NCI-H128 (cell line): ENCODE measurements at regions not wholly inside any gene's neighbourhood (a gene's known extent, or its start where the extent isn't known, plus 50 kb on each side); places are given as distances from the start of the nearest gene placed in this dataset.
"Not testable (repeated sequence)": the region's sequence is repeated elsewhere in the genome, so short reads cannot be mapped to it uniquely, and the experiment has no call there.

Experiments used
- DNase-seq: peaks from one replicate; lab custom pipeline; 2025; ENCODE audit not compliant: unreplicated experiment; lab: John Stamatoyannopoulos, UW

- DNase-seq, result no peak
Measured at GRCh38 chr2:173545364-173545763, 190.7 kb downstream of the CDCA7 start.

- DNase-seq, result no peak
Measured at GRCh38 chr2:173547499-173547898, 192.8 kb downstream of the CDCA7 start.

GRCh38 chr2:173550143-173550542 is 195.5 kb downstream of the CDCA7 start:
- DNase-seq, result no peak

- no peak for DNase-seq
Measured at GRCh38 chr2:173552531-173552930, 197.9 kb downstream of the CDCA7 start.

GRCh38 chr2:173553593-173553992 is 198.9 kb downstream of the CDCA7 start:
- no peak for DNase-seq

- peak; percentile 25 for DNase-seq
Measured at GRCh38 chr2:173555833-173556232, 201.2 kb downstream of the CDCA7 start.

- DNase-seq, result no peak
Measured at GRCh38 chr2:173556816-173557215, 202.1 kb downstream of the CDCA7 start.

GRCh38 chr2:173557497-173557896 is 202.8 kb downstream of the CDCA7 start:
- DNase-seq, result no peak

- no peak for DNase-seq
Measured at GRCh38 chr2:173567493-173567892, 212.8 kb downstream of the CDCA7 start.

GRCh38 chr2:173568054-173568453 is 213.4 kb downstream of the CDCA7 start:
- no peak for DNase-seq

- no peak for DNase-seq
Measured at GRCh38 chr2:173571021-173571821, 216.5 kb downstream of the CDCA7 start.

GRCh38 chr2:173571887-173572680 is 217.4 kb downstream of the CDCA7 start:
- no peak for DNase-seq

GRCh38 chr2:173572848-173573247 is 218.2 kb downstream of the CDCA7 start:
- DNase-seq, result no peak

- not testable (repeated sequence) for DNase-seq
Measured at GRCh38 chr2:173573782-173574181, 219.1 kb downstream of the CDCA7 start.

- DNase-seq, result no peak
Measured at GRCh38 chr2:173574324-173575112, 219.8 kb downstream of the CDCA7 start.

GRCh38 chr2:173578404-173579107 is 223.9 kb downstream of the CDCA7 start:
- no peak for DNase-seq

- no peak for DNase-seq
Measured at GRCh38 chr2:173580351-173580750, 225.7 kb downstream of the CDCA7 start.

GRCh38 chr2:173580956-173581355 is 226.3 kb downstream of the CDCA7 start:
- no peak for DNase-seq

- no peak for DNase-seq
Measured at GRCh38 chr2:173583196-173583595, 228.5 kb downstream of the CDCA7 start.

- DNase-seq, result no peak
Measured at GRCh38 chr2:173584000-173584399, 229.3 kb downstream of the CDCA7 start.
